ENCODE measurements at regions not wholly inside any gene's neighbourhood (a gene's known extent, or its start where the extent isn't known, plus 50 kb on each side); places are given as distances from the start of the nearest gene placed in this dataset.

DNA sequence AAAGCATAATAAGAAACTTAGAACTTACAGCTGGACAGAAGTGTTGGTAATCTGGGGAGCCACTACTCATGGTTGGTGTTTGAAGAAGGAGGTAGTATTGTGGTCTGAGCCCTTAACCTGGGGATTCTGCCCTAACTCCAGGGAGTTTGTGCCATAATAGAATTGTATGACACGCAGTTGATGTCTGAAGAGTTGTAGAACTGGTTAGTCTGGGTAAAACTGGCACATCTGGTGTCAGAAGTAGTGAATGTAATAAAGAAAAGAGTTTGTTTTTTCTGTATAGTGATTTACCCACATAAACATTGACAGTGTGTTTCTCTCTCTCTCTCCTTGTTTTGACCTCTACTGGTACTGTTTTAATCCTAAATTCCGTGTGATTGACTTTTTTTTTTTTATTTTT is 448.1 kb upstream of the SEMA3D start:
- TF ChIP-seq, protein P1, sequence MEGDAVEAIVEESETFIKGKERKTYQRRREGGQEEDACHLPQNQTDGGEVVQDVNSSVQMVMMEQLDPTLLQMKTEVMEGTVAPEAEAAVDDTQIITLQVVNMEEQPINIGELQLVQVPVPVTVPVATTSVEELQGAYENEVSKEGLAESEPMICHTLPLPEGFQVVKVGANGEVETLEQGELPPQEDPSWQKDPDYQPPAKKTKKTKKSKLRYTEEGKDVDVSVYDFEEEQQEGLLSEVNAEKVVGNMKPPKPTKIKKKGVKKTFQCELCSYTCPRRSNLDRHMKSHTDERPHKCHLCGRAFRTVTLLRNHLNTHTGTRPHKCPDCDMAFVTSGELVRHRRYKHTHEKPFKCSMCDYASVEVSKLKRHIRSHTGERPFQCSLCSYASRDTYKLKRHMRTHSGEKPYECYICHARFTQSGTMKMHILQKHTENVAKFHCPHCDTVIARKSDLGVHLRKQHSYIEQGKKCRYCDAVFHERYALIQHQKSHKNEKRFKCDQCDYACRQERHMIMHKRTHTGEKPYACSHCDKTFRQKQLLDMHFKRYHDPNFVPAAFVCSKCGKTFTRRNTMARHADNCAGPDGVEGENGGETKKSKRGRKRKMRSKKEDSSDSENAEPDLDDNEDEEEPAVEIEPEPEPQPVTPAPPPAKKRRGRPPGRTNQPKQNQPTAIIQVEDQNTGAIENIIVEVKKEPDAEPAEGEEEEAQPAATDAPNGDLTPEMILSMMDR (IDR thresholded peaks at IDR 0.05), result no peak
- no peak for TF ChIP-seq SMC3 (IDR thresholded peaks at IDR 0.05)
- TF ChIP-seq, protein P2, sequence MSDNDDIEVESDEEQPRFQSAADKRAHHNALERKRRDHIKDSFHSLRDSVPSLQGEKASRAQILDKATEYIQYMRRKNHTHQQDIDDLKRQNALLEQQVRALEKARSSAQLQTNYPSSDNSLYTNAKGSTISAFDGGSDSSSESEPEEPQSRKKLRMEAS (IDR thresholded peaks at IDR 0.05), result no peak
- no peak for TF ChIP-seq POLR2A (IDR thresholded peaks at IDR 0.05; ENCODE audit: low read length)
- TF ChIP-seq, protein P3, sequence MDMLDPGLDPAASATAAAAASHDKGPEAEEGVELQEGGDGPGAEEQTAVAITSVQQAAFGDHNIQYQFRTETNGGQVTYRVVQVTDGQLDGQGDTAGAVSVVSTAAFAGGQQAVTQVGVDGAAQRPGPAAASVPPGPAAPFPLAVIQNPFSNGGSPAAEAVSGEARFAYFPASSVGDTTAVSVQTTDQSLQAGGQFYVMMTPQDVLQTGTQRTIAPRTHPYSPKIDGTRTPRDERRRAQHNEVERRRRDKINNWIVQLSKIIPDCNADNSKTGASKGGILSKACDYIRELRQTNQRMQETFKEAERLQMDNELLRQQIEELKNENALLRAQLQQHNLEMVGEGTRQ (IDR thresholded peaks at IDR 0.05), result no peak

All from A549 (cell line).